GM12878 (cell line): ENCODE measurements at regions not wholly inside any gene's neighbourhood (a gene's known extent, or its start where the extent isn't known, plus 50 kb on each side); places are given as distances from the start of the nearest gene placed in this dataset.

ENCODE experiments used
- ATAC-seq: fragments of 200-7000 bp; cut with Tn5 transposase; 3 replicates; pipeline ENCODE4 v1.9.1; 2020; ENCODE audit warnings: mild to moderate bottlenecking, moderate library complexity
- BruUV-seq: library from RNA; stranded (reverse); fragments of 400-500 nt; replicated peaks from 2 replicates; lab custom pipeline; 2021; lab: Mats Ljungman, UMichigan
- CTCF ChIA-PET: fragments of 300-600 bp; sonication (Branson Sonifier 250); formaldehyde crosslinking; extraction: SDS; loops from one replicate; lab custom pipeline; 2021; ENCODE audit warnings: inconsistent platforms; lab: Yijun Ruan, JAX
- POLR2A ChIA-PET: fragments of 350-600 bp; formaldehyde crosslinking; extraction: SDS; loops from one replicate; lab custom pipeline; 2021; ENCODE audit warnings: inconsistent platforms; lab: Charles Lee
- RAD21 ChIA-PET: fragments of 300-600 bp; sonication (Branson Sonifier 250); formaldehyde crosslinking; loops from one replicate; lab custom pipeline; 2023; ENCODE audit warnings: antibody characterized with exemption; ENCODE audit not compliant: unreplicated experiment; lab: Charles Lee
- SMC1A ChIA-PET: fragments of 300-600 bp; sonication (Branson Sonifier 250); formaldehyde crosslinking; loops from one replicate; lab custom pipeline; 2023; ENCODE audit not compliant: unreplicated experiment, uncharacterized antibody; lab: Charles Lee
- DNase-seq: peaks from one replicate; pipeline ENCODE4 v3.0.0-alpha.2; 2011; ENCODE audit warnings: low read depth, low spot score
- FAIRE-seq: peaks from 3 replicates; lab custom pipeline; 2011; peaks lifted over from hg19 to GRCh38; lab: Jason Lieb, UNC
- H2AFZ ChIP-seq: 2 replicates; pipeline ENCODE4 v1.6.0; 2011; ENCODE audit warnings: low read depth, low read length, control low read depth; ENCODE audit not compliant: control insufficient read depth
- H3K27ac ChIP-seq: 2 replicates; pipeline ENCODE4 v1.5.1; 2011; ENCODE audit warnings: control low read depth; ENCODE audit not compliant: control insufficient read depth, insufficient read depth
- H3K27me3 ChIP-seq, 2 experiments: replicated peaks in 1 of 2; 2 replicates each; pipeline versions ENCODE4 v1.6.0 to v1.6.1; 2011; ENCODE audit warnings: low read length in 1 of 2; ENCODE audit not compliant: control insufficient read depth in 2 of 2, insufficient read depth in 2 of 2
- H3K36me3 ChIP-seq, 2 experiments: 2 replicates each; pipeline ENCODE4 v1.5.1; 2011; ENCODE audit warnings: low read length in 1 of 2; ENCODE audit not compliant: control insufficient read depth in 2 of 2, insufficient read depth in 2 of 2
- H3K4me1 ChIP-seq: 2 replicates; pipeline ENCODE4 v1.6.1; 2011; ENCODE audit warnings: mild to moderate bottlenecking, low read length, moderate library complexity, mixed read lengths; ENCODE audit not compliant: control insufficient read depth, insufficient read depth
- H3K4me2 ChIP-seq: 2 replicates; pipeline ENCODE4 v1.6.0; 2011; ENCODE audit warnings: control low read depth; ENCODE audit not compliant: control insufficient read depth, insufficient read depth
- H3K4me3 ChIP-seq: fragments of 200-600 bp; sonication (generic); 2 replicates; pipeline ENCODE4 v1.5.1; 2016
- H3K79me2 ChIP-seq: 2 replicates; pipeline ENCODE4 v1.6.0; 2011; ENCODE audit warnings: low read length; ENCODE audit not compliant: control insufficient read depth, insufficient read depth
- H3K9ac ChIP-seq: 2 replicates; pipeline ENCODE4 v1.8.0; 2011; ENCODE audit warnings: low read length, control low read depth, mixed read lengths; ENCODE audit not compliant: control insufficient read depth, insufficient read depth
- H3K9me3 ChIP-seq: replicated peaks from 3 replicates; pipeline ENCODE4 v1.5.1; 2011; ENCODE audit warnings: mild to moderate bottlenecking, low read length; ENCODE audit not compliant: control insufficient read depth, insufficient read depth
- H4K20me1 ChIP-seq: 2 replicates; pipeline ENCODE4 v1.6.0; 2011; ENCODE audit not compliant: control insufficient read depth, insufficient read depth
- EP300 ChIP-seq, 2 experiments: fragments of 150-350 bp in 1 of 2; IDR thresholded peaks; 2 replicates each; pipeline ENCODE4 v1.6.1; 2011 to 2012; ENCODE audit warnings: low read depth in 2 of 2, low read length in 2 of 2, borderline replicate concordance in 1 of 2, improper control_type of control experiment in 1 of 2, inconsistent platforms in 1 of 2; ENCODE audit not compliant: control insufficient read depth in 1 of 2
- FOXM1 ChIP-seq: IDR thresholded peaks from 2 replicates; pipeline ENCODE4 v1.6.1; 2012; ENCODE audit warnings: low read depth, mild to moderate bottlenecking, inconsistent platforms, low read length, moderate library complexity
- IKZF1 ChIP-seq: fragments of 450-650 bp; conservative IDR thresholded peaks from 2 replicates; pipeline ENCODE4 v1.6.1; 2017; ENCODE audit warnings: antibody characterized with exemption, mild to moderate bottlenecking
- MTA2 ChIP-seq: fragments of 450-650 bp; IDR thresholded peaks from 2 replicates; pipeline ENCODE4 v1.6.1; 2016; ENCODE audit warnings: low read depth, mild to moderate bottlenecking, moderate library complexity
- NR2F1 ChIP-seq: fragments of 450-650 bp; conservative IDR thresholded peaks from 2 replicates; pipeline ENCODE4 v1.6.1; 2017; ENCODE audit warnings: mild to moderate bottlenecking
- POLR2AphosphoS2 ChIP-seq: IDR thresholded peaks from 2 replicates; pipeline ENCODE4 v1.6.1; 2011; ENCODE audit warnings: low read depth, mild to moderate bottlenecking, low read length, improper control_type of control experiment, moderate library complexity
- POU2F2 ChIP-seq: IDR thresholded peaks from 3 replicates; pipeline ENCODE4 v1.6.1; 2011; ENCODE audit warnings: low read depth, mild to moderate bottlenecking, low read length, borderline replicate concordance
- SMAD1 ChIP-seq: fragments of 450-650 bp; IDR thresholded peaks from 2 replicates; pipeline ENCODE4 v1.6.1; 2018; ENCODE audit warnings: mild to moderate bottlenecking, low read depth; ENCODE audit not compliant: partially characterized antibody
- SREBF1 ChIP-seq: IDR thresholded peaks from 2 replicates; pipeline ENCODE4 v1.6.1; 2012; ENCODE audit warnings: mild to moderate bottlenecking, low read length
- STAT1 ChIP-seq: fragments of 450-650 bp; conservative IDR thresholded peaks from 2 replicates; pipeline ENCODE4 v1.6.1; 2014; ENCODE audit warnings: antibody characterized with exemption, mild to moderate bottlenecking
- SUPT20H ChIP-seq: IDR thresholded peaks from 2 replicates; pipeline ENCODE4 v1.6.1; 2011; ENCODE audit warnings: low read depth, mild to moderate bottlenecking, low read length, moderate library complexity, borderline replicate concordance; ENCODE audit not compliant: control insufficient read depth
- TAF1 ChIP-seq: IDR thresholded peaks from 2 replicates; pipeline ENCODE4 v1.6.1; 2011; ENCODE audit warnings: mild to moderate bottlenecking, low read depth, low read length, borderline replicate concordance
- WRNIP1 ChIP-seq: IDR thresholded peaks from 2 replicates; pipeline ENCODE4 v1.6.1; 2011; ENCODE audit warnings: low read depth, low read length, improper control_type of control experiment, borderline replicate concordance
- ZNF207 ChIP-seq: fragments of 450-650 bp; IDR thresholded peaks from 2 replicates; pipeline ENCODE4 v1.6.1; 2014; ENCODE audit warnings: antibody characterized with exemption, mild to moderate bottlenecking, borderline replicate concordance
- WGBS: methylation state at CpG from one replicate; pipeline ENCODE4 v1.1.6; 2016; ENCODE audit warnings: low lambda C conversion rate; ENCODE audit not compliant: insufficient replicate concordance, insufficient coverage; ENCODE audit errors: missing lambda C conversion rate; 5-methylcytosine and 5-hydroxymethylcytosine counted together
- in situ Hi-C: fragments of 300-500 bp; cut with MboI; formaldehyde crosslinking; loops from 9 replicates; pipeline ENCODE4 v1.14.3; 2018; ENCODE audit warnings: mixed read lengths
- intact Hi-C: fragments of 100-400 bp; cut with micrococcal nuclease; formaldehyde crosslinking; loops from one replicate; pipeline ENCODE4 v1.14.2; 2022; ENCODE audit not compliant: unreplicated experiment
- TF ChIP-seq, protein P1 (sequence below): fragments of 450-650 bp; IDR thresholded peaks from 2 replicates; pipeline ENCODE4 v1.6.1; 2017; ENCODE audit warnings: mild to moderate bottlenecking, moderate library complexity
- TF ChIP-seq, protein P2 (sequence below): IDR thresholded peaks from 2 replicates; pipeline ENCODE4 v1.6.1; 2011; ENCODE audit warnings: low read depth, low read length, improper control_type of control experiment, borderline replicate concordance
- TF ChIP-seq, protein P3 (sequence below): fragments of 450-650 bp; conservative IDR thresholded peaks from 2 replicates; pipeline ENCODE4 v1.6.1; 2017; ENCODE audit warnings: mild to moderate bottlenecking, moderate library complexity

DNA sequence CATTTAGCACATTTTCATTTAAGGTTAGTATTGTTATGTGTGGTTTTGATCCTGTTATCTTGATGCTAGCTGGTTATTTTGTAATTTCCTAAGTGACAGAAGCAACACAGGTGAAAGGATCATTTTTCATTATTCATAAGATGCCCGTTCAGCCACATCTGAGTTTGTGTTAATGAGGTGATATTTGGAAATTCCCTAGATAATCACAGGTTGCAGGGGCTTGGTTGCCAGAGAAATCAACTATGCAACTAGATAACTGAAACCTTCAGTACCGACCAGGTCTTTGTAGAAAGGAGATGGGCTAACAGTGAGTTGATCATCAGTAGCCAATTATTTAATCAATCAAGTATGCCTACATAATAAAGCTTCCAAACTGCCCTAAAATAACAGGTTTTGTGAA is 121.3 kb upstream of the UFM1 start:
- FAIRE-seq (no peak), ATAC-seq (peak; percentile 78), DNase-seq (no peak)
- Histone ChIP-seq H3K4me1 (no peaks in the 10 kb centered on the region), H2AFZ (no peak overlapping the region), H4K20me1 (no peaks in the 10 kb centered on the region), H3K9ac (no peak overlapping the region), H3K4me3 (no peak overlapping the region), H3K9me3 (no peaks in the 10 kb centered on the region), H3K27ac (no peak overlapping the region), H3K4me2 (no peak overlapping the region), H3K36me3 (no peaks in the 10 kb centered on the region), H3K79me2 (no peaks in the 10 kb centered on the region), H3K27me3 (no peaks in the 10 kb centered on the region)
- whole genome bisulfite sequencing, result 0% methylated on average over 2 of the region's 2 CpGs
- POLR2A ChIA-PET, result no interaction called here
- intact Hi-C loops (no loop called here), in situ Hi-C loops (no loop called here)
- RAD21 ChIA-PET, result no interaction called here
- CTCF ChIA-PET, result interaction anchor here (0.6 to 1.1 kb wide), 2 partner anchors 11 to 687 kb away, joined by 3 read pairs; no protein-coding TSS in a partner anchor
- no TSS peak for BruUV-seq
- SMC1A ChIA-PET, result interaction anchor here (1.6 kb wide), 1 partner anchor 11 kb away, joined by 5 read pairs; no protein-coding TSS in a partner anchor
- TF ChIP-seq, protein P1, sequence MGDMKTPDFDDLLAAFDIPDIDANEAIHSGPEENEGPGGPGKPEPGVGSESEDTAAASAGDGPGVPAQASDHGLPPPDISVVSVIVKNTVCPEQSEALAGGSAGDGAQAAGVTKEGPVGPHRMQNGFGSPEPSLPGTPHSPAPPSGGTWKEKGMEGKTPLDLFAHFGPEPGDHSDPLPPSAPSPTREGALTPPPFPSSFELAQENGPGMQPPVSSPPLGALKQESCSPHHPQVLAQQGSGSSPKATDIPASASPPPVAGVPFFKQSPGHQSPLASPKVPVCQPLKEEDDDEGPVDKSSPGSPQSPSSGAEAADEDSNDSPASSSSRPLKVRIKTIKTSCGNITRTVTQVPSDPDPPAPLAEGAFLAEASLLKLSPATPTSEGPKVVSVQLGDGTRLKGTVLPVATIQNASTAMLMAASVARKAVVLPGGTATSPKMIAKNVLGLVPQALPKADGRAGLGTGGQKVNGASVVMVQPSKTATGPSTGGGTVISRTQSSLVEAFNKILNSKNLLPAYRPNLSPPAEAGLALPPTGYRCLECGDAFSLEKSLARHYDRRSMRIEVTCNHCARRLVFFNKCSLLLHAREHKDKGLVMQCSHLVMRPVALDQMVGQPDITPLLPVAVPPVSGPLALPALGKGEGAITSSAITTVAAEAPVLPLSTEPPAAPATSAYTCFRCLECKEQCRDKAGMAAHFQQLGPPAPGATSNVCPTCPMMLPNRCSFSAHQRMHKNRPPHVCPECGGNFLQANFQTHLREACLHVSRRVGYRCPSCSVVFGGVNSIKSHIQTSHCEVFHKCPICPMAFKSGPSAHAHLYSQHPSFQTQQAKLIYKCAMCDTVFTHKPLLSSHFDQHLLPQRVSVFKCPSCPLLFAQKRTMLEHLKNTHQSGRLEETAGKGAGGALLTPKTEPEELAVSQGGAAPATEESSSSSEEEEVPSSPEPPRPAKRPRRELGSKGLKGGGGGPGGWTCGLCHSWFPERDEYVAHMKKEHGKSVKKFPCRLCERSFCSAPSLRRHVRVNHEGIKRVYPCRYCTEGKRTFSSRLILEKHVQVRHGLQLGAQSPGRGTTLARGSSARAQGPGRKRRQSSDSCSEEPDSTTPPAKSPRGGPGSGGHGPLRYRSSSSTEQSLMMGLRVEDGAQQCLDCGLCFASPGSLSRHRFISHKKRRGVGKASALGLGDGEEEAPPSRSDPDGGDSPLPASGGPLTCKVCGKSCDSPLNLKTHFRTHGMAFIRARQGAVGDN, result no peak
- TF ChIP-seq ZNF207 (no peak), WRNIP1 (no peak), EP300 (IDR thresholded peaks at IDR 0.05; ENCODE audit: borderline replicate concordance in 1 of 2, control insufficient read depth in 1 of 2, low read depth in 2 of 2, low read length in 2 of 2) (peak in 1 of 2 experiments; percentile 26; a peak in 1 of 4 replicates), IKZF1 (peak; percentile 28; the same call in 1 of the 2 replicates), SREBF1 (no peak), NR2F1 (peak; percentile 24; the same call in 1 of the 2 replicates), SMAD1 (no peak), SUPT20H (no peak), POLR2AphosphoS2 (no peak), MTA2 (peak; percentile 64; the same call in 1 of the 2 replicates), STAT1 (no peak), POU2F2 (no peak), FOXM1 (no peak), TAF1 (no peak)
- TF ChIP-seq, protein P2, sequence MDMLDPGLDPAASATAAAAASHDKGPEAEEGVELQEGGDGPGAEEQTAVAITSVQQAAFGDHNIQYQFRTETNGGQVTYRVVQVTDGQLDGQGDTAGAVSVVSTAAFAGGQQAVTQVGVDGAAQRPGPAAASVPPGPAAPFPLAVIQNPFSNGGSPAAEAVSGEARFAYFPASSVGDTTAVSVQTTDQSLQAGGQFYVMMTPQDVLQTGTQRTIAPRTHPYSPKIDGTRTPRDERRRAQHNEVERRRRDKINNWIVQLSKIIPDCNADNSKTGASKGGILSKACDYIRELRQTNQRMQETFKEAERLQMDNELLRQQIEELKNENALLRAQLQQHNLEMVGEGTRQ, result no peak
- TF ChIP-seq, protein P3, sequence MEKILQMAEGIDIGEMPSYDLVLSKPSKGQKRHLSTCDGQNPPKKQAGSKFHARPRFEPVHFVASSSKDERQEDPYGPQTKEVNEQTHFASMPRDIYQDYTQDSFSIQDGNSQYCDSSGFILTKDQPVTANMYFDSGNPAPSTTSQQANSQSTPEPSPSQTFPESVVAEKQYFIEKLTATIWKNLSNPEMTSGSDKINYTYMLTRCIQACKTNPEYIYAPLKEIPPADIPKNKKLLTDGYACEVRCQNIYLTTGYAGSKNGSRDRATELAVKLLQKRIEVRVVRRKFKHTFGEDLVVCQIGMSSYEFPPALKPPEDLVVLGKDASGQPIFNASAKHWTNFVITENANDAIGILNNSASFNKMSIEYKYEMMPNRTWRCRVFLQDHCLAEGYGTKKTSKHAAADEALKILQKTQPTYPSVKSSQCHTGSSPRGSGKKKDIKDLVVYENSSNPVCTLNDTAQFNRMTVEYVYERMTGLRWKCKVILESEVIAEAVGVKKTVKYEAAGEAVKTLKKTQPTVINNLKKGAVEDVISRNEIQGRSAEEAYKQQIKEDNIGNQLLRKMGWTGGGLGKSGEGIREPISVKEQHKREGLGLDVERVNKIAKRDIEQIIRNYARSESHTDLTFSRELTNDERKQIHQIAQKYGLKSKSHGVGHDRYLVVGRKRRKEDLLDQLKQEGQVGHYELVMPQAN, result no peak
